WTC11 (cell line): ENCODE measurements at regions not wholly inside any gene's neighbourhood (a gene's known extent, or its start where the extent isn't known, plus 50 kb on each side); places are given as distances from the start of the nearest gene placed in this dataset.
"Not testable (repeated sequence)": the region's sequence is repeated elsewhere in the genome, so short reads cannot be mapped to it uniquely, and the experiment has no call there.

Experiments used
- CTCF ChIP-seq: fragments of 200-600 bp; IDR thresholded peaks from 2 replicates; pipeline ENCODE4 v1.8.0; 2022; ENCODE audit warnings: antibody characterized with exemption
- HMGXB4 ChIP-seq: sonication (generic); formaldehyde crosslinking; IDR thresholded peaks from 2 replicates; pipeline ENCODE4 v1.8.1; 2023; ENCODE audit warnings: mild to moderate bottlenecking, moderate library complexity, missing genetic modification reagents
- IRF2 ChIP-seq: sonication (generic); formaldehyde crosslinking; IDR thresholded peaks from 2 replicates; pipeline ENCODE4 v1.8.0; 2022; ENCODE audit warnings: low read depth, missing genetic modification reagents, borderline replicate concordance
- JUN ChIP-seq: sonication (generic); formaldehyde crosslinking; IDR thresholded peaks from 2 replicates; pipeline ENCODE4 v1.8.0; 2023; ENCODE audit warnings: mild to moderate bottlenecking, missing genetic modification reagents
- NFYB ChIP-seq: sonication (generic); formaldehyde crosslinking; conservative IDR thresholded peaks from 2 replicates; pipeline ENCODE4 v1.8.0; 2022; ENCODE audit warnings: low read depth, missing genetic modification reagents
- NR1H2 ChIP-seq: sonication (generic); formaldehyde crosslinking; IDR thresholded peaks from 2 replicates; pipeline ENCODE4 v1.9.0; 2021; ENCODE audit warnings: mild to moderate bottlenecking, moderate library complexity, missing genetic modification reagents
- RELA ChIP-seq: sonication (generic); formaldehyde crosslinking; IDR thresholded peaks from 2 replicates; pipeline ENCODE4 v1.8.1; 2022; ENCODE audit warnings: missing genetic modification reagents, mild to moderate bottlenecking, borderline replicate concordance
- SMAD3 ChIP-seq: sonication (generic); formaldehyde crosslinking; IDR thresholded peaks from 2 replicates; pipeline ENCODE4 v1.8.0; 2022; ENCODE audit warnings: missing genetic modification reagents, mild to moderate bottlenecking, borderline replicate concordance
- ZMAT4 ChIP-seq: fragments of 250-450 bp; sonication (Bioruptor Pico); IDR thresholded peaks from 2 replicates; pipeline ENCODE4 v1.9.0; 2021; ENCODE audit warnings: mild to moderate bottlenecking
- TF ChIP-seq, protein P1 (sequence below): sonication (generic); formaldehyde crosslinking; IDR thresholded peaks from 2 replicates; pipeline ENCODE4 v1.8.0; 2022; ENCODE audit warnings: mild to moderate bottlenecking, missing genetic modification reagents
- TF ChIP-seq, protein P2 (sequence below): sonication (generic); formaldehyde crosslinking; IDR thresholded peaks from 2 replicates; pipeline ENCODE4 v1.8.0; 2022; ENCODE audit warnings: mild to moderate bottlenecking, missing genetic modification reagents
- TF ChIP-seq, protein P3 (sequence below): sonication (generic); formaldehyde crosslinking; IDR thresholded peaks from 2 replicates; pipeline ENCODE4 v1.8.0; 2022; ENCODE audit warnings: mild to moderate bottlenecking, missing genetic modification reagents

- TF ChIP-seq, protein P1, sequence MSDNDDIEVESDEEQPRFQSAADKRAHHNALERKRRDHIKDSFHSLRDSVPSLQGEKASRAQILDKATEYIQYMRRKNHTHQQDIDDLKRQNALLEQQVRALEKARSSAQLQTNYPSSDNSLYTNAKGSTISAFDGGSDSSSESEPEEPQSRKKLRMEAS (CRISPR knock-in tag) = not testable (repeated sequence)
- not testable (repeated sequence) for TF ChIP-seq CTCF; NFYB (CRISPR knock-in tag); JUN (CRISPR knock-in tag); ZMAT4 (CRISPR knock-in tag); HMGXB4 (CRISPR knock-in tag); NR1H2 (CRISPR knock-in tag); SMAD3 (CRISPR knock-in tag); IRF2 (CRISPR knock-in tag); RELA
- TF ChIP-seq, protein P2, sequence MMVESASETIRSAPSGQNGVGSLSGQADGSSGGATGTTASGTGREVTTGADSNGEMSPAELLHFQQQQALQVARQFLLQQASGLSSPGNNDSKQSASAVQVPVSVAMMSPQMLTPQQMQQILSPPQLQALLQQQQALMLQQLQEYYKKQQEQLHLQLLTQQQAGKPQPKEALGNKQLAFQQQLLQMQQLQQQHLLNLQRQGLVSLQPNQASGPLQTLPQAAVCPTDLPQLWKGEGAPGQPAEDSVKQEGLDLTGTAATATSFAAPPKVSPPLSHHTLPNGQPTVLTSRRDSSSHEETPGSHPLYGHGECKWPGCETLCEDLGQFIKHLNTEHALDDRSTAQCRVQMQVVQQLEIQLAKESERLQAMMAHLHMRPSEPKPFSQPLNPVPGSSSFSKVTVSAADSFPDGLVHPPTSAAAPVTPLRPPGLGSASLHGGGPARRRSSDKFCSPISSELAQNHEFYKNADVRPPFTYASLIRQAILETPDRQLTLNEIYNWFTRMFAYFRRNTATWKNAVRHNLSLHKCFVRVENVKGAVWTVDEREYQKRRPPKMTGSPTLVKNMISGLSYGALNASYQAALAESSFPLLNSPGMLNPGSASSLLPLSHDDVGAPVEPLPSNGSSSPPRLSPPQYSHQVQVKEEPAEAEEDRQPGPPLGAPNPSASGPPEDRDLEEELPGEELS (CRISPR knock-in tag) = not testable (repeated sequence)
- TF ChIP-seq, protein P3, sequence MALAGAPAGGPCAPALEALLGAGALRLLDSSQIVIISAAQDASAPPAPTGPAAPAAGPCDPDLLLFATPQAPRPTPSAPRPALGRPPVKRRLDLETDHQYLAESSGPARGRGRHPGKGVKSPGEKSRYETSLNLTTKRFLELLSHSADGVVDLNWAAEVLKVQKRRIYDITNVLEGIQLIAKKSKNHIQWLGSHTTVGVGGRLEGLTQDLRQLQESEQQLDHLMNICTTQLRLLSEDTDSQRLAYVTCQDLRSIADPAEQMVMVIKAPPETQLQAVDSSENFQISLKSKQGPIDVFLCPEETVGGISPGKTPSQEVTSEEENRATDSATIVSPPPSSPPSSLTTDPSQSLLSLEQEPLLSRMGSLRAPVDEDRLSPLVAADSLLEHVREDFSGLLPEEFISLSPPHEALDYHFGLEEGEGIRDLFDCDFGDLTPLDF (CRISPR knock-in tag) = not testable (repeated sequence)
These were observed 50.7 kb upstream of the TRIM77 start for GRCh38 chr11:89659414-89659813.
